GM19467 (cell line): ENCODE measurements at regions not wholly inside any gene's neighbourhood (a gene's known extent, or its start where the extent isn't known, plus 50 kb on each side); places are given as distances from the start of the nearest gene placed in this dataset.
A peak's percentile ranks its signal among the peaks of the same experiment; 100 is the strongest.

Experiments
- ATAC-seq: cut with Tn5 transposase; IDR thresholded peaks from one replicate; pipeline ENCODE4 v1.9.1; 2021; ENCODE audit warnings: mild to moderate bottlenecking, moderate library complexity; ENCODE audit not compliant: unreplicated experiment

- no peak for ATAC-seq
Measured at GRCh38 chr13:33891196-33891742, 73.3 kb downstream of the RFC3 start.

- ATAC-seq, result no peak
Measured at GRCh38 chr13:33893559-33893958, 75.6 kb downstream of the RFC3 start.

- no peak for ATAC-seq
Measured at GRCh38 chr13:33904431-33904830, 86.5 kb downstream of the RFC3 start.

- no peak for ATAC-seq
Measured at GRCh38 chr13:33908116-33908515, 90.2 kb downstream of the RFC3 start.

GRCh38 chr13:33910255-33910654 is 92.3 kb downstream of the RFC3 start:
- ATAC-seq, result no peak

GRCh38 chr13:33911521-33911920 is 93.6 kb downstream of the RFC3 start:
- no peak for ATAC-seq

DNA sequence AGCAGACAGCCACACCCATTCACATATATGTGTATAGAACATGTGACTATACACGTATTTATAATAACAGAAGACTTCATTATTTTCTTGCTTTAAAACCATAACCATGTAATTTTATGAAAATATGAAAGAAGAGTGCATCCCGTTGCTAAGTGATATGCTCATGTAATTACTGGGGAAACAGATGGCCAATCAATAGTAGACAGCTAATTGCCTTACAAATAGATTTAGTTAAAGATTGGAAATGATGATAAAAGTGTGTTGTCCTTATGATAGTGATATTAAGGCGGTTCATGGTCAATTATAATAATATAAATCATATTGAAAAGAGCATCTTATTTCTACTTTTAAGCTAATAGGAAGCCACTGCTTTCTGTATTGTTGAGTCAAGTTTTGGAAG is 95.9 kb downstream of the RFC3 start:
- no peak for ATAC-seq

GRCh38 chr13:33917190-33917589 is 99.2 kb downstream of the RFC3 start:
- ATAC-seq, result no peak

DNA sequence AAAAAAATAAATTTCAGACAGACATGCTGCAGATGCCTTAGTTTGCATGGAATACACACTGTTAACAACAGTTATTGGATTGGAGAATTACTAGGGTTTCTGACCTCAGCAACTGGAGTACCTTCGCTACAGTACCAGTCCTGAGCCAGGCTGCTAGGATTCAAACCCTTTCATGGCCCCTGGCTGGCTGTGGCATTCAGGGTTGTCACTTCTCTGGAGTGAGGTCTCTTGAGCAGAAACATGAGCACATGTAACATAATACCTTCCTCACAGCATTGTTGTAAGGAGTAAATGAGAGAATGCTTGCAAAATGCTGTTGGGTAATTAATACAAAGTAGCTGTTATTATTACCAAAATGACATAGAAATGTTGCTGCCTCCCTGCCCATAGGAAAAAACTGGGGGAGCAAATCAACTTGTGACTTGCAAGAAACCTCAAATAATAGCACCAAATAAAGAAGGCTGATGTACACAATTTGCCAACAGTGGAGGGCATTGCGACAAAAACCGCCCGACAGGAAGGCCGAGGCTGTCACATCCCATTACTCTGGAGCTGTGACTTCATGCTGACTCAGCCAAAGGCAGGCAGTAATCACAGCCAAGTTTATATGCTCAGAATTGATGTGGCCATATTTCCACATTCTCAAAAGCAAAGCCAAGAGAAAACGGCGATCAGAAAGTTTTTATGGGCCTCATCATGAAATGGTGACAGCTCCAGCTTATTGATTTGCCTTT is 100.4 kb downstream of the RFC3 start:
- no peak for ATAC-seq

DNA sequence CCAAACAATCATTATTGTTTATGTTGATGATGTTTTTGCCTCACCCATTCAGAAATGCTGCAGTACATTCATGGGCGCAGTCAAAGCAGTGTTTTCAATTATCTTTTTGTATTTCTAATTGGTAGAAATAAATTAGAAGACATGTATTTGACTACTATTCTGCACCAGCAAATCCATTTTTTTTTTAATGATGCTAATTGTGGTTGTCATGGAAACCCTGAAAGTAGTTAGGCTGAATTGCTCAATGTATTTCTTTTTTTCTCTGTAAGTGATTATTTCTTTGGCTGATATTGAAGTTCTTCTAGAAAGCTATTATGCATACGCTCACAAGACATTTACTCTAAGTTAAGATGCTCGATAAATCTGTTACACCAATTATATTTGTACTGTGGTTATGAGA is 101.2 kb downstream of the RFC3 start:
- ATAC-seq, result no peak

DNA sequence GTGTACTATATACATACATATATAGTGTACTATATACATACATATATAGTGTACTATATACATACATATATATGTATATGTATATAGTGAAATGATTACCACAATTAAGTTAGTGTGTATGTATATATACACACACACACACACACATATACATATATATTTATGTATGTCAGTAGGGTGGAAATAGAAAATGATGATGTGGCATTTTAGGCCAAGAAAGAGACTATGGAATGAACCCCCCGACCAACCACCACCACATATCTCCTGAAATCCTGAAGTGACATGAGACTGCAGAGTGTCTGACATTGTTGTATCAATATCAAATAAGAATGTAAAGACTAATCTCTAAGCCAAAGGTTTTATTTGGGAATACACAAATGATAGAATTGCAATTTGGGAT is 107.6 kb downstream of the RFC3 start:
- no peak for ATAC-seq

DNA sequence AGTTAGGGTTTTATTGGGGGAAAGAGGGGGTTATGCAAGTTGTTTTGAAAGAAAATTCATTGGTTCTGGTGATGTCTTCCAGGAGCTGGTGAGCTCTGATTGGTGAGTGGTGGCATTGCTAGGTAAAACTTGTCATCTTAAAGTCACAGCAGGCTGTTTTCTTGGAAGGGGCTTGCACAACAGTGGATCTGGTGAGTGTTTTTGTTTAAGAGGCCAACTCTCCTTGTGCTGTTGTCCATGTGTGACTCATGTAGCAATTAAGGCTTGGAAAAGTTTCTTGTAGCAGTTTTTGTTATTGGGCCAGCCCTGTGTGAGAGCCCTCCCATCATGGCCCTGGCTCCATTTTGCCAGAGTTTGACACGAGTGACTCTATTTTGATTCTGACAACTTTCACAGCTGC is 109.4 kb downstream of the RFC3 start:
- ATAC-seq, result no peak

DNA sequence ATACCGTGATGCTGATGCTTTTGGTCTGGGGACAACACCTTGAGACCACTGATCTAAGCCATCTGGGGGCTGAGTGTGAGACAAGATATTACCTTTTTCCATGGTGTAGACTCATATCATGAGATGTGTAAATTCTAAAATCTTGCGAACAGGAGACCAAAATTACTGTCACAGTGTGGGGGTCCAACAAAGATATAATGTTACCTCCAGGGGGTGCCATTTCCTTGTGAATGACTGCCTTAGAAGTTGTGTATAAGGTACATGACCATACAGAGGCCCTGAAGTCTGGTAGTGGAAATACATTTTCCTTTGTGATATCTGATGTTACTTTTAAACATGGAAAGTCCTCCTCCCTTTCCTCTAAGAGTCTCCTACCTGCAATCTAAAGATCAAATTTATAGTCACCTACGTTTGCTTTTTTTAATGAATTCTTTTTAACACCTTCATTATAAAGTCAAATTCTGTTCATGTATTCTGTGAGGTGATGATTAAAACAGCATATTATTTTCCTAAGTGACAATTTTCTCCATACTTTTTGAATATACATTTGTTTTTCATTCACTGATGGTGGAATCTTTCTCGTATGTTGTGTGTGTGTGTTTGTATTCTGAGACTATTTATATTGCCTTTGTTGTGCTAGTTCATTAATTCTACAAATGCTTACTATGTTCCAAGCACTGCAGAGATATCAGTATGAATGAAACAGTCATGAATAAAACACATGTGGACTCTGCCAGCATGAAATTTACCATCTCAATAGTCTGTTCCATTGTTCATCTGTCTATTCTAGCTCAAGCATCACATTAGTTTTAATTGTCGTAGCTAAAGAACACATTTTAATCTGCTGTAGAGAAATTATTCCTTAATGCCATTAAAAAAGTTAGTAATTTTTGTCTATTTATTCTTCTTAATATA is 113.7 kb downstream of the RFC3 start:
- peak; percentile 65 for ATAC-seq

GRCh38 chr13:33932769-33933406 is 114.9 kb downstream of the RFC3 start:
- no peak for ATAC-seq

DNA sequence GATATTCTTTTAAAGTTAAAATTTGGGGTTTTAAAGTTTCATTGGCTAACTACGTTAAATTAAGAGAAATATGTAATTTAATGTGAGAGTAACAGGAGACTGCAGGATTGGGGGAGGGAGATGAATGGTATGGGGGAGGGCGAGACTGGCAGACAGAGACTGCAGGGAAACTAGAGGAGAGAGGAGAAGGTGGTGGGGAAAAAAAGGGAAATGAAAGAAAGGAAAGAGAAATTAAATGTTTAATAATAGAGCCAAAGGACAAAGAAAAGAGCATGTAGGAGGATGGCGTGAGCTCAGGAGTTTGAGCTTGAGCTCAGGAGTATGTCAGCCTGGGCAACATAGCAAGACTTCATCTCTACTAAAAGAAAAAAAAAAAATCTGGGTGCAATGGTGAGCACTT is 115.9 kb downstream of the RFC3 start:
- ATAC-seq, result no peak

DNA sequence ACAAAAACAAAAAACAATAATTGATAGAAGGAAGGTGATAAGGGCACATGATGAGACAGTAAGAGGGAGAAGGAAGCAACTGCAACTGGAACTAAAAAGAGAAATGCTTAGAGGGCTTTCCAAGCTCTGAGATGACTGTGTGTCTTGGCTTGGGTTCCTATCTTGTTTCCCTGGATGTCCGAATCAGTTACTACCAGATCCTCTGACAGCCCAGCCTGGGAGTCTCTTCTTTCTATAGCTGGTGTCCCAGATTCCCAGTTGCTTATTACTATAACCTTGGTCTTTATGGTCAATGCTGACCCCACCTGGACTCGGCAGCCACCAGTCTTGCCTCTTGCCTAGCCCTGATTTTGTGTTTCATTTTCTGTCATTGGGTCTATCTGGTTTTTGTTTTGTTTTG is 116.4 kb downstream of the RFC3 start:
- ATAC-seq, result no peak

DNA sequence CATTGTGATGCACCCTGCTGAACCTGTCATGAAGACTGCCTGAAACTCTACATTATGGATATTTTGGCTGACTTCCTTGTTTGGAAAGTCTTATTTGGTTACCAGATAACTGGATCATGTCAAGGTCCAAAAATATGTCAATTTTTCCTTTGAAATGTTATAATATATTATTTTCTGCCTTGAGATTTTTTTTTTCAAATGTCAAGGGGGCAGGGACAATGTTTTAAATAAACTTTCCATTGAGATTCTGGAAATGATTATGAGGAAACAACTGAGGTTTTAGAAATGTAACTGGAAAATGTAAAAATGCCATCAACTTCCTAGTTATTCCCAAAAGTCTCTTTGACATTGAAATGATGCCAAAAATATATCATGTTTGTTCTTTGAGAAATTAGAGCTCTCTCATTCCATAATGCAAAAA is 117.0 kb downstream of the RFC3 start:
- no peak for ATAC-seq

- ATAC-seq, result no peak
Measured at GRCh38 chr13:33935969-33936368, 118.0 kb downstream of the RFC3 start.

- ATAC-seq, result no peak
Measured at GRCh38 chr13:33937373-33938098, 119.6 kb downstream of the RFC3 start.

- ATAC-seq, result no peak
Measured at GRCh38 chr13:33940256-33940655, 122.3 kb downstream of the RFC3 start.

DNA sequence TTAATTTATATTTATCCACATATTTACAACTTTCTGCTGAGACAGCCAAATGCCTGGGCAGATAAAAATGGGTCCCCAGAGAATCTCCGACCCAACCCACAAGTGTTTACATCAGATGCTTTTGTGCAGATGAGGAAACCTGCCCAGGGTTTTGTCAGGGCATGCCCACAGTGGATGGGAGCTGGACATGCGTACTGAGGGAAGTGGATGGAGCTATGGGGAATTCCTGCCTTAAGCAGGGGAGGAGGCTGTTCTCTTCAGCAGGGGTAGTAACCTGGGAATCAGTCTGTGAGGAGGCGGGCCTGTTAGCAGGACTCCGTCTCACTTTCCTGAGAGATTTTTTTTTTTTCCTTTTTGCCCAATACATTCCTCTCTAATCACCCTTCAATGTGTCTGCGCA is 122.9 kb downstream of the RFC3 start:
- ATAC-seq, result no peak
